SK-N-SH (cell line): ENCODE measurements at regions not wholly inside any gene's neighbourhood (a gene's known extent, or its start where the extent isn't known, plus 50 kb on each side); places are given as distances from the start of the nearest gene placed in this dataset.

ENCODE experiments used
- CHD2 ChIP-seq: fragments of 150-350 bp; IDR thresholded peaks from 2 replicates; pipeline ENCODE4 v1.6.1; 2018; ENCODE audit warnings: low read length; ENCODE audit not compliant: partially characterized antibody
- CTCF ChIP-seq: fragments of 200-600 bp; sonication (generic); IDR thresholded peaks from 2 replicates; pipeline ENCODE4 v1.6.1; 2017; ENCODE audit warnings: antibody characterized with exemption, mild to moderate bottlenecking, moderate library complexity
- EZH2phosphoT487 ChIP-seq: fragments of 200-600 bp; sonication (generic); IDR thresholded peaks from 2 replicates; pipeline ENCODE4 v1.6.1; 2017; ENCODE audit warnings: low read depth, mixed run types, mild to moderate bottlenecking, antibody characterized with exemption, moderate library complexity, borderline replicate concordance
- MAX ChIP-seq: IDR thresholded peaks from 2 replicates; pipeline ENCODE4 v1.4.0; 2012; ENCODE audit warnings: low read depth
- MEF2A ChIP-seq: IDR thresholded peaks from 2 replicates; pipeline ENCODE4 v1.4.0; 2012; ENCODE audit warnings: low read depth, borderline replicate concordance
- MXI1 ChIP-seq: IDR thresholded peaks from 2 replicates; pipeline ENCODE4 v1.6.1; 2012; ENCODE audit warnings: mild to moderate bottlenecking, low read depth, low read length, improper control_type of control experiment
- PBX3 ChIP-seq: IDR thresholded peaks from 2 replicates; pipeline ENCODE4; 2012
- POLR2AphosphoS5 ChIP-seq: IDR thresholded peaks from 2 replicates; pipeline ENCODE4 v1.6.1; 2012; ENCODE audit warnings: low read depth, low read length
- SIN3A ChIP-seq: IDR thresholded peaks from 2 replicates; pipeline ENCODE4 v1.6.1; 2012; ENCODE audit warnings: low read depth, mild to moderate bottlenecking, low read length, moderate library complexity, borderline replicate concordance
- TAF1 ChIP-seq: IDR thresholded peaks from 2 replicates; pipeline ENCODE4 v1.6.1; 2012; ENCODE audit warnings: low read depth, mild to moderate bottlenecking, low read length, moderate library complexity, borderline replicate concordance
- YY1 ChIP-seq: IDR thresholded peaks from 2 replicates; pipeline ENCODE4 v1.4.0; 2012; ENCODE audit warnings: low read depth, mild to moderate bottlenecking

DNA sequence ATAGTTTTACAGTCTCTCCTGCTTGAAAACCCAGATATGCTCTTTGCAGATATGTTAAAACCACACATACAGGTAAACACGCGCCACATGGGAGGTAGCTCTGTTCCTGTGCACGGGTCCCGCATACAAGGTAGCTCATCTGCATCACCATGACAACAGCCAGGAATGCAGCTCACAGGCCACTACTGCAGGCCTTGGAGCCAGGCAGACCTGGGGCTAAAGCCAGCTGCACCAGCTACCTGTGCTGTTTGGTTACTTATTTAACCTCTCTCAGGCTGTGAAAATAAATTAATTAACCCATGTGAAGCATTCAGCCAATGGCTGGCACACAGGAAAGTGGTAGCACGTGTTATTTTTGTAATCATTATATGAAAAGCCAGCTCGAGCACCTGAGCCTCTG lies 428.3 kb downstream of the TNS3 start:
- TF ChIP-seq POLR2AphosphoS5 (no peak), CTCF (no peak), MXI1 (no peak), MEF2A (no peak), EZH2phosphoT487 (no peak), MAX (no peak), SIN3A (no peak), PBX3 (no peak), CHD2 (no peak), TAF1 (no peak), YY1 (no peak)
